ENCODE measurements at regions not wholly inside any gene's neighbourhood (a gene's known extent, or its start where the extent isn't known, plus 50 kb on each side); places are given as distances from the start of the nearest gene placed in this dataset.
"Not testable (repeated sequence)": the region's sequence is repeated elsewhere in the genome, so short reads cannot be mapped to it uniquely, and the experiment has no call there.

DNA sequence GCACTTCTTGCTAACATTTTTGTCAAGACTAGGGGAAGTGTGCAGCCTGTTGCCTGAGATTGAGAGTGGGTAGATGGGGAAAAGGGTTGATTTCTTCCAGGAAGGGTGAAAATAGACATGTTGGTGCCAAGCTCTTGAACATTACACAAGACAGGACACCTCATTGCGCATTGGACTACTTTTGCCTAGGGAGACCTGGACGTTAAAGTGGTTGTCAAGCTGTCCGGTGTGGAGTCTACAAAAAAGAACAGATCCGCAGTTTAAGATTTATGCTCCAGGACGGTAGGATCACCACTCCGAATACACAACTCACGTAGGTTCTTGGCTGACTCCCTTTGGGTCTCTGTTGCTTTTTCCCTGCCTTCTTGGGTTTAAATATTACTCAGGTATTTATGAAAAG, 56.3 kb upstream of the LRIG1 start:
- H3K27me3 ChIP-seq: no peaks in the 10 kb centered on the region
- in situ Hi-C loops (cut with MboI; ENCODE audit: low sequenced_read_pairs in 4 of 4) (no loop called here), intact Hi-C loops (cut with DNase I; ENCODE audit: low total_unique reads) (no loop called here)
- H3K27ac ChIP-seq: no peak overlapping the region
- TF ChIP-seq, protein P1, sequence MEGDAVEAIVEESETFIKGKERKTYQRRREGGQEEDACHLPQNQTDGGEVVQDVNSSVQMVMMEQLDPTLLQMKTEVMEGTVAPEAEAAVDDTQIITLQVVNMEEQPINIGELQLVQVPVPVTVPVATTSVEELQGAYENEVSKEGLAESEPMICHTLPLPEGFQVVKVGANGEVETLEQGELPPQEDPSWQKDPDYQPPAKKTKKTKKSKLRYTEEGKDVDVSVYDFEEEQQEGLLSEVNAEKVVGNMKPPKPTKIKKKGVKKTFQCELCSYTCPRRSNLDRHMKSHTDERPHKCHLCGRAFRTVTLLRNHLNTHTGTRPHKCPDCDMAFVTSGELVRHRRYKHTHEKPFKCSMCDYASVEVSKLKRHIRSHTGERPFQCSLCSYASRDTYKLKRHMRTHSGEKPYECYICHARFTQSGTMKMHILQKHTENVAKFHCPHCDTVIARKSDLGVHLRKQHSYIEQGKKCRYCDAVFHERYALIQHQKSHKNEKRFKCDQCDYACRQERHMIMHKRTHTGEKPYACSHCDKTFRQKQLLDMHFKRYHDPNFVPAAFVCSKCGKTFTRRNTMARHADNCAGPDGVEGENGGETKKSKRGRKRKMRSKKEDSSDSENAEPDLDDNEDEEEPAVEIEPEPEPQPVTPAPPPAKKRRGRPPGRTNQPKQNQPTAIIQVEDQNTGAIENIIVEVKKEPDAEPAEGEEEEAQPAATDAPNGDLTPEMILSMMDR (IDR thresholded peaks at IDR 0.05 in 4 of 5, conservative IDR thresholded peaks at IDR 0.05 in 1 of 5): no peak
- TF ChIP-seq POLR2A (IDR thresholded peaks at IDR 0.05): no peak
- no peak for DNase-seq
- H3K4me3 ChIP-seq: no peak overlapping the region
- ATAC-seq: no peak
- H3K4me1 ChIP-seq: no peaks in the 10 kb centered on the region
- H3K36me3 ChIP-seq: no peaks in the 10 kb centered on the region
- no peaks in the 10 kb centered on the region for H3K9me3 ChIP-seq

DNA sequence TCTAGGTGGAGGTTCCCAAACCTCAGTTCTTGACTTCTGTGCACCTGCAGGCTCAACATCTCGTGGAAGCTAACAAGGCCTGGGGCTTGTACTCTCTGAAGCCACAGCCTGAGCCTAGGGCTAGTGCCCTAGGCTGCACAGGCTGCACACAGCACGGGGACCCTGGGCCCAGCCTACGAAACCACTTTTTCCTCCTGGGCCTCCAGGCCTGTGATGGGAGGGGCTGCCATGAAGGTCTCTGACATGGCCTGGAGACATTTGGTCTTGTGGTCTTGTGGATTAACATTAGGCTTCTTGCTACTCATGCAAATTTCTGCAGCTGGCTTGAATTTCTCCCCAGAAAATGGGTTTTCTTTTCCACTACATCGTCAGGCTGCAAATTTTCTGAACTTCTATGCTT, 59.1 kb upstream of the LRIG1 start:
- ATAC-seq; DNase-seq; H3K27ac ChIP-seq; in situ Hi-C loops (cut with MboI; ENCODE audit: low sequenced_read_pairs in 4 of 4); H3K4me3 ChIP-seq; H3K27me3 ChIP-seq; H3K36me3 ChIP-seq; H3K4me1 ChIP-seq; H3K9me3 ChIP-seq; intact Hi-C loops (cut with DNase I; ENCODE audit: low total_unique reads): not testable (repeated sequence)

DNA sequence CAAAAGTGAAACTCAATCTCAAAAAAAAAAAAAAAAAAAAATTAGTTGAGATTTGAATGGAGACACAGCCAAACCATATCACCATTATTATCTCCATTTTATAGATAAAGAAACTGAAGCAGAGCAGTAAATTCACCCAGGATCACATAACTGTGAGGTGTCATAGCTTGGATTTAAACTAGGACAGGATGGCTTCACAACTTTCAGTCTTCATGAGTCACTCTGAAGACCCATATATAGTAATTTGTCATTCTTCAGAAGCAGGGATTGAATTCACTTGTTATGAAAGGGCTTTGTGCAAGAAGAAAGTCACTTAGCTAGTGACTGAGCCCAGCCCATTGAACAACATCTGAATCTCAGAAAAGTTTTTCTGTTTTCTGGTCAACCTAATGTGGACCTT, 60.5 kb upstream of the LRIG1 start:
- no peak overlapping the region for H3K27ac ChIP-seq
- in situ Hi-C loops (cut with MboI; ENCODE audit: low sequenced_read_pairs in 4 of 4): no loop called here
- H3K36me3 ChIP-seq: no peaks in the 10 kb centered on the region
- ATAC-seq: peak; percentile 99
- TF ChIP-seq POLR2A (IDR thresholded peaks at IDR 0.05): no peak
- TF ChIP-seq, protein P1 (IDR thresholded peaks at IDR 0.05 in 4 of 5, conservative IDR thresholded peaks at IDR 0.05 in 1 of 5): no peak
- H3K27me3 ChIP-seq: no peaks in the 10 kb centered on the region
- no peak overlapping the region for H3K4me3 ChIP-seq
- intact Hi-C loops (cut with DNase I; ENCODE audit: low total_unique reads): no loop called here
- DNase-seq: no peak
- no peaks in the 10 kb centered on the region for H3K9me3 ChIP-seq
- H3K4me1 ChIP-seq: no peaks in the 10 kb centered on the region

DNA sequence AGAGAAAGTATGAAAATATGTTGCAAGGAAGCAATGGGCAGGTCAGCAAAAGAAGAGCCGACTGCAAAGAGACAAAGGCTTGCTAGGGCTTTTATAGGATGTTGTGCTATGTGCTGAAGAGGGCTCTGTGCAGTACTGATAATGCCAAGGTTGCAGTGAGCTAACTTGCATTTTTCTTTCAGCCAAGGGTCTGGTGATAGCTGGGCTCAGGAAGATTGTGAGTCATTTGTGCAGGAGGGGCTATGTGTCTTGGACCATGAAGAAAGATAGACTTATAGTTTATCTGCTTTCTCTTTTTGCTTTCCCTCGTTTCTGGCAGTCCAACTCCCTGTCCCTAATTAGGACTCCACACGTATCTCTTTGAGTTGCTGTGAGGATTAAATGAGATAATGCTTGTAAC, 64.5 kb upstream of the LRIG1 start:
- Histone ChIP-seq H3K4me3 (no peak overlapping the region), H3K36me3 (no peaks in the 10 kb centered on the region), H3K4me1 (no peaks in the 10 kb centered on the region), H3K9me3 (no peaks in the 10 kb centered on the region), H3K27me3 (no peaks in the 10 kb centered on the region), H3K27ac (no peak overlapping the region)
- TF ChIP-seq, protein P1 (IDR thresholded peaks at IDR 0.05 in 4 of 5, conservative IDR thresholded peaks at IDR 0.05 in 1 of 5): no peak
- no peak for TF ChIP-seq POLR2A (IDR thresholded peaks at IDR 0.05)
- intact Hi-C loops (cut with DNase I; ENCODE audit: low total_unique reads): no loop called here
- in situ Hi-C loops (cut with MboI; ENCODE audit: low sequenced_read_pairs in 4 of 4): no loop called here
- ATAC-seq: no peak
- no peak for DNase-seq

DNA sequence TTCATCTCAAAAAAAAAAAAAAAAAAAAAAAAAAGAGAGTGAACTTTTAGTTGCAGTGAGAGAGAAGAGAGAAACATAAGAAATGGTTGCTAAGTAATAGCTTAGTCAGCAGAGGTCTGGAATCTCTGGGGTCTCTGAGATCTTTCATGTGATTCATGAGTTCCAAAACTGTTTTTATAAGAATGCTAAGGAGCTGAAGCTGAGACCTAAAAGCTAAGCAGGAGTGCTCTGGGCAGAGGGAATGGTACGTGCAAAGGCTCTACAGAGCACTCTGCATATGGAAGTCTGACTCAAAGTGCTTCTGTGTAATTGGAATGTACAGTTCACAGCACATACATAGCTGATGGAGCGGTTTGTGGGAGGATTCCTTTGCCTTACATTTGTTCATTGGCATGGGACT, 66.3 kb upstream of the LRIG1 start:
- no peak overlapping the region for H3K4me3 ChIP-seq
- in situ Hi-C loops (cut with MboI; ENCODE audit: low sequenced_read_pairs in 4 of 4): no loop called here
- intact Hi-C loops (cut with DNase I; ENCODE audit: low total_unique reads): no loop called here
- no peak overlapping the region for H3K27ac ChIP-seq
- ATAC-seq (no peak), DNase-seq (no peak)
- H3K4me1 ChIP-seq: no peaks in the 10 kb centered on the region
- no peaks in the 10 kb centered on the region for H3K36me3 ChIP-seq
- no peaks in the 10 kb centered on the region for H3K9me3 ChIP-seq
- no peaks in the 10 kb centered on the region for H3K27me3 ChIP-seq
- no peak for TF ChIP-seq POLR2A (IDR thresholded peaks at IDR 0.05)
- TF ChIP-seq, protein P1 (IDR thresholded peaks at IDR 0.05 in 4 of 5, conservative IDR thresholded peaks at IDR 0.05 in 1 of 5): no peak

All from gastrocnemius medialis (tissue), 4 donors.